Uterus (tissue), 2 donors: ENCODE measurements at regions not wholly inside any gene's neighbourhood (a gene's known extent, or its start where the extent isn't known, plus 50 kb on each side); places are given as distances from the start of the nearest gene placed in this dataset.

ENCODE experiments used
- POLR2A ChIP-seq, 2 donors: fragments of 450-650 bp; IDR thresholded peaks; one replicate each; pipeline ENCODE4 v1.6.1; 2016; ENCODE audit warnings: antibody characterized with exemption in 2 of 2, mild to moderate bottlenecking in 1 of 2, moderate library complexity in 1 of 2
- TF ChIP-seq, protein P1 (sequence below), 4 experiments: fragments of 200-600 bp in 2 of 4; fragments of 450-650 bp in 2 of 4; sonication (generic) in 2 of 4; IDR thresholded peaks; one replicate each; pipeline ENCODE4 v1.5.1; 2016 to 2019; ENCODE audit warnings: antibody characterized with exemption in 4 of 4, mild to moderate bottlenecking in 2 of 4, moderate library complexity in 1 of 4

DNA sequence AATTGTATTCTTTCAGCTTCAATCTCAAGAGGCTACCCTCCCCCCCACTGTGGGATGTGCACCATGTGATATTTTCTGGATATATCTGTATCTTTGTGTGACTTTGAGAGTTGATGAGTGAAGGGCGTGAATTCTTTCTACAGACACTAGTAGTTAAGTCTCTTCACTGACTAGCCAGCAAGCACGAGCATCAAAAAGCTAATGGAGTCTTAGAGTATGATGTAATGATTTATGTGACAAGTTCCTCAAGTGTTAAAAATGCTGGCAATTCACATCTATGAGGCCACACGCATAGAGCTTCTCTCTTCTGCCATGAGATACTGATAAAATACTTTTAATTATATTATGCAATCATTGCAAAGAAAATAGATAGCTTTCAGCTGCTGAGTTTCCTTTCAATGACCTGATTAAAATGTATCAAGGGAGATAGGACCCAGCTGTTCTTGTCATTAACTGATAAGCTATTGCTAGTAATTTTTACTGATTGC, 304.8 kb downstream of the TRIB2 start:
- TF ChIP-seq, protein P1, sequence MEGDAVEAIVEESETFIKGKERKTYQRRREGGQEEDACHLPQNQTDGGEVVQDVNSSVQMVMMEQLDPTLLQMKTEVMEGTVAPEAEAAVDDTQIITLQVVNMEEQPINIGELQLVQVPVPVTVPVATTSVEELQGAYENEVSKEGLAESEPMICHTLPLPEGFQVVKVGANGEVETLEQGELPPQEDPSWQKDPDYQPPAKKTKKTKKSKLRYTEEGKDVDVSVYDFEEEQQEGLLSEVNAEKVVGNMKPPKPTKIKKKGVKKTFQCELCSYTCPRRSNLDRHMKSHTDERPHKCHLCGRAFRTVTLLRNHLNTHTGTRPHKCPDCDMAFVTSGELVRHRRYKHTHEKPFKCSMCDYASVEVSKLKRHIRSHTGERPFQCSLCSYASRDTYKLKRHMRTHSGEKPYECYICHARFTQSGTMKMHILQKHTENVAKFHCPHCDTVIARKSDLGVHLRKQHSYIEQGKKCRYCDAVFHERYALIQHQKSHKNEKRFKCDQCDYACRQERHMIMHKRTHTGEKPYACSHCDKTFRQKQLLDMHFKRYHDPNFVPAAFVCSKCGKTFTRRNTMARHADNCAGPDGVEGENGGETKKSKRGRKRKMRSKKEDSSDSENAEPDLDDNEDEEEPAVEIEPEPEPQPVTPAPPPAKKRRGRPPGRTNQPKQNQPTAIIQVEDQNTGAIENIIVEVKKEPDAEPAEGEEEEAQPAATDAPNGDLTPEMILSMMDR (IDR thresholded peaks at IDR 0.05) = no peak
- TF ChIP-seq POLR2A (IDR thresholded peaks at IDR 0.05) = no peak
